Kidney capillary endothelial cell (primary cell): ENCODE measurements at regions not wholly inside any gene's neighbourhood (a gene's known extent, or its start where the extent isn't known, plus 50 kb on each side); places are given as distances from the start of the nearest gene placed in this dataset.

Experiments used
- DNase-seq: peaks from one replicate; pipeline ENCODE4 v3.0.0-alpha.2; 2018; ENCODE audit warnings: low spot score

- DNase-seq = peak; percentile 17
Observed at GRCh38 chr3:124277144-124277890, 285.4 kb upstream of the ROPN1 start.

GRCh38 chr3:124281453-124282316 is 289.8 kb upstream of the ROPN1 start:
- DNase-seq = peak; percentile 39

- no peak for DNase-seq
Observed at GRCh38 chr3:124282751-124283651, 291.1 kb upstream of the ROPN1 start.

GRCh38 chr3:124283652-124284023 is 291.7 kb upstream of the ROPN1 start:
- DNase-seq = no peak

GRCh38 chr3:124288996-124289395 is 297.1 kb upstream of the ROPN1 start:
- DNase-seq = no peak

- no peak for DNase-seq
Observed at GRCh38 chr3:124291008-124291407, 299.1 kb upstream of the ROPN1 start.

DNA sequence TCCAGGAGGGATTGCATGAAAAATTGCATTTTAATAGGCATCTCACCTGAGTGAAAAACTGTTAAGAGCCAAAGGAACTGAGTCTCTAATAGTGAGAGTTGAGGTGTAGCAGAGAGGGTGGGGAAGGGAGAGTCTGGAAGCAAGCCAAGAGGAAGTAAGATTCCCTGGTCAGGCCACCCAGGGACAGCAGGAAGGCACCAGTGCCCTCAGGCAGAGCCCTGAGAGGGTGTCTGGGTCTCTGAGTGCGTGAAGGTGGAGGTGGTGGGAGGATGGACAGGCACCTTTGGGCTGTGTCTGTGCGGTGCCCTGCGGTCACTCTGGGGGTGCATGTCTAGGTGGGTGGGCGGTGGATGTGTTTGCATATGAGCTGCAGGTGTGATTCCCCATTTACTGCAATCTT is 300.4 kb upstream of the ROPN1 start:
- no peak for DNase-seq

- DNase-seq = no peak
Observed at GRCh38 chr3:124293584-124293983, 301.7 kb upstream of the ROPN1 start.

DNA sequence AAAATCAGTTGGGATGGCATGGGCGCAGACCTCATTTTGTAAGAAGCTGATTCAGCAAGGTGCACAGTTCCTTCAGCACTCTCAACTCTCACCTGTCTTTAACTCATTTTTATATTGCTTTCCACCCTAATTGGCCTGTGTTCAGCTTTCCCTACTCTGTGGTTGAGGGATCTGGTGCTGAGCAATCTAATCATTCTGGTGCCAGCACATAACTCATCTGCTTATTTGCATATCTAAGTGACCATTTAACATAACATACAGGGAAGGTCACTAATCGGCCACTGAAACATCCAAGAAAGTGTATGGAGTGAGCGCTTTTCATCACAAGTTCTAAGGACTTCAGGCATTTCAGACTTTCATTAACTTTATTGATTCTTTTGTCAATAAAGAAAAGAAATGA is 303.4 kb upstream of the ROPN1 start:
- DNase-seq = no peak

- DNase-seq = no peak
Observed at GRCh38 chr3:124296406-124296805, 304.5 kb upstream of the ROPN1 start.

DNA sequence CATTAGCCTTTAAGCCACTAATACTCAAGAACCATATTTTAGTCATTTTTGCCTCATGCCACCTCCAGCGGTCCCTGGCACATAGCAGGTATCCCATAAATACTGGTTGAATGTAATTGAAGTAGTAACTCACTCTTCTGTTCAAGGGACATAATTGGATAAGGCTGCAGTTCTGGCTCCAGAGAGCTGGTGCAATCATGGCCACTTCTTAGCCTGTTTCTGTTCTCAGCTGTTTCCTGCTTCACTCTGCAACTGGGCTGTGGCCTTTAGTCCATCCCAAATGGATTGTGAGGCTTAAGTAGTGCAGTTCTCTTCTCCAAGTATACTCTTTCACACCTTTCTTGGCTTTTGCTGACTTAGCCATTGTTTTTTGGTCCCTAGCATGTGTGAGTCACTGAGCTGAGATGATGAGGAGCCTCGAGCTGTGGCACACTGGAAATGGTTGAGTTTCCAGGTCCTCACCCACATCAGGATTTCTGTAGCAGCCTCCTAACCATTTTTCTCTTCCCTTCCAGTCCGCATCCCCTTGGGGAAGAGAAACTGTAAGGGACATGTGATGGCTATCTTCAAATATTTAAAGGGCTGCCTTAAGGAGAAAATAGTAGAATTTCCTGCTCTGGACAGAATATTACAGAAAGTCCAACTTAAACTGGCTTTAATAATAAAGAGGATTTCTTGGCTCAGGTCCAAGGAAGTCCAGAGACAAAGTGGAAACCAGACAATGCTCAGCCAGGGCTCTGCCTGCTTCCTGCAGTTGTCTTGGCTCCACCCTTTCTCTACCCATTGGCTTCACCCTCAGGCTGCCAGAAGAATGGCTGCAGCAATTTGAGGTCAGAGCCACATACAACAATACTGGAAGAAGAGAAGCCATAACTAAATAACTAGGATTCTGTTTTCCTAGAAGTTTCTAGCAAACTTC is 305.4 kb upstream of the ROPN1 start:
- DNase-seq = peak; percentile 76

DNA sequence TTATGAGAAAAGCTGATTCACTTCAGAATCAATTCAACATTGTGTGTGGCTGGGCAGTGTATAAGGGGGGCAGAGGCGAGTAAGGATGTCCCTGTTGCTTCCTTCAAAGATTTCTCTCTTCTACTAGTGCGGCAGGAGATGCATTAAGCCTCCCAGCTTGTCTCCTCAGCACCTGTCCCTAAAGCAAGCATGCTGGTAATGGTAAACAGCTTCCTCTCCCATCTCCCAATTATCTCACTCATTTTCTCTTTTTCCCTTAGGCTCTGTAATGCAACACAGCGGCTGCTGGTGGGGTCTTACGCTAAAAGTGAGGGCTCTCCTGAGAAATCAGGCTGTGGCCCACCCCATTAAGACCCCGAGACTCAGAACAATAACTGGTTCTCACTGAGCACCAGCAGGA is 306.4 kb upstream of the ROPN1 start:
- DNase-seq = no peak

DNA sequence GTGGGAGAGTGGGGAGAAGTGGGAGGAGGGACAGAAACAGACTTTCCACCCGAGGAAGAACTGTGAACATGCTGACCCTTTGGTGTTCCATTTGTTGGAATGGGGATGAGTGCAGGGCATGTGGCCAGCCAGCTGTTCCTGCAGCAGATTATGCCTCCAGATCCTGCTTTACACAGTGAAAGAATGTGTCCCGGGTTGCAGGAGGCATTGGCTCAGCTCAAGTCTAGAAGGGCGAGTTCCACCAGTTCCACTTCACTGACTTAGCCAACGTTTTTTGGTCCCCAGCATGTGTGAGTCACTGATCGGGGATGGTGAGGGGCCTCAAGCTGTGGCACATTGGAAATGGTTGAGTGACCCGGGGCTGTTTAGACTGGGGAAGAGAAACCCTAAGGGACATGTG is 307.0 kb upstream of the ROPN1 start:
- no peak for DNase-seq

GRCh38 chr3:124299831-124300230 is 307.9 kb upstream of the ROPN1 start:
- DNase-seq = no peak

GRCh38 chr3:124300416-124300815 is 308.5 kb upstream of the ROPN1 start:
- no peak for DNase-seq

GRCh38 chr3:124303305-124303910 is 311.5 kb upstream of the ROPN1 start:
- no peak for DNase-seq

DNA sequence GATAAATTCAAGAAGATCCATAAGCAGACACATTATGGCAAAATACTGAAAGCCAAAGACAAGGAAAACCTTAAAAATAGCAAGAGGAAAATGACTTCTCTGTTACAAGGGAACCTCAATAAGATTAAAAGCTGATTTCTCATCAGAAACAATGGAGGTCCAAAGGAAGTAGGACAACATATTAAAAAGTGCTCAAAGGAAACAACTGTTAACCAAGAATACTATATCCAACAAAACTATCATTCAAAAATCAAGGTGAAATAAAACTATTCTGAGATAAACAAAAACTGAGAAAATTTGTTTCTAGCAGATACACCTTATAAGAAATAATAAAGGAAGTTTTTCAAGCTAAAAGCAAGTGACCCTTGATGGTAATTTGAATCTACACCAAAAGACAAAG is 314.7 kb upstream of the ROPN1 start:
- no peak for DNase-seq

DNA sequence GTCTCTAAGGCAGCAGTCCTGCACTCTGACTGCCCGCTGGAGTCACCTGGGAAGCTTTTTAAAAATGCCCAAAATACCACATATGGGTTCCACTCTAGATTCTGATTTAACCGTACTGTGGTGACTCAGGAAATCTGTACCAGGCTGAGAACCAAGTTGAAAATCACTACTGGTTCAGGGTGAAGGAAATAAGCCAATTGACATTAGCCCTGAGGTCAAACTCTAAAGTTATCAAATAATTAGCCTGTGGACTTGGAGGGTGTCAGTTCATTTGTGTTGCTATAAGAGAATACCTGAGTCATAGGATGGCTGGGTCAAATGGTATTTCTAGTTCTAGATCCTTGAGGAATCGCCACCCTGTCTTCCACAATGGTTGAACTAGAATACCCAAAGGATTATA is 321.7 kb upstream of the ROPN1 start:
- DNase-seq = no peak

DNA sequence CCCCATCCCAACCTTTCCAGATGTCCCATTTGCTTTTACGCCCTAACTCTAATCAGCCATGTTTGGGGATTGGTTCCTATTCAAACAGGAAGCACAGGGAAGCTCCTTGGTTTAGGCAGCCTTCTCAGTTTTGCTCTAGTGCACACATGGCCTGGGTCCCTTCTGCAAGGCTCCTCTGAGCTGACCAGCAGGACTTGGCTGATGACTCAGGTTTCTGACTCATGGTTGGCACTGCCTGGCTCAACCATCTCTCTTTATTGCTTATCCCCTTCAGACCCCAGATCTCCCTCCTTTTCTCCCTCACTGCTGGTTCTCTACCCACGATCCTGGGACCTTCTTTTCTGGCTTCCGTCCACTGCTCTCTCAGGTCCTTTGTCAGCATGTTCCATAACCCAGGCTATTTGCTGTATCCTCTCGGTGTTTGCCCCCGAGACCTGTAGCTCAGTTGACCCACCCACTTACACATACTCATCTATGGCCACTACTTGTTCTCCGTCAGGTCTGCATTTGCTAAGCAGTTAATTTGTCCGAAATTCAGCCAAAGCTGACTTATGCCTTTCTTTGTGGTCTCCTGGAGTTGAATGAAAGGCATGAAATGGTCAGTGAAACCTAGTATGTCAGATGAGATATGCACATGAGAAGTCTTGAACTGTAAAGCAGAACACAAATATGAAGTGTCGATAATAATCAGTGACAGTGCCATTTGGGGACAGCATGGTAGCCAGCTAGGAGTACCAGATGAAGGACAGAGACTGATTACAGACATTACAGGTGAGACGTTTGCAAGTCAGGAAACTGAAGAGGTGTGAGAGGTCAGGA is 323.5 kb upstream of the ROPN1 start:
- peak; percentile 11 for DNase-seq

GRCh38 chr3:124316034-124316287 is 324.0 kb upstream of the ROPN1 start:
- DNase-seq = no peak
